ENCODE measurements at regions not wholly inside any gene's neighbourhood (a gene's known extent, or its start where the extent isn't known, plus 50 kb on each side); places are given as distances from the start of the nearest gene placed in this dataset.

DNA sequence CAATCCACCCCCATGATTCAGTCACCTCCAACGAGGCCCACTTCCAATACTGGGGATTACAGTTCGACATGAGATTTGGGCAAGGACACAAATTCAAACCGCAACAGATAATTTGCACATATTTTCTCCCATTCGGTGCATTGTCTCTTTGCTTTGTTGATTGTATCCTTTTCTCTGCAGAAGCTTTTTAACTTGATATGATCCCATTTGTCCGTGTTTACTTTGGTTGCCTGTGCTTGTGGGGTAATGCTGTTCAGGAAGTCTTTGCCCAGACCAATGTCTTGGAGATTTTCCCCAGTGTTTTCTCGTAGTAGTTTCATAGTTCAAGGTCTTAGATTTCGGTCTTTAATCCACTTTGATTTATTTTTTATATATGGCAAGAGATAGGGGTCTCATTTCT lies 330.8 kb upstream of the SPRY2 start:
- no peak overlapping the region for H3K4me2 ChIP-seq (ENCODE audit: low read length)
- H3K27ac ChIP-seq (ENCODE audit: low read depth, low read length, poor library complexity, severe bottlenecking), result no peak overlapping the region
- no peaks in the 10 kb centered on the region for H3K36me3 ChIP-seq (ENCODE audit: insufficient read depth, low read length)
- H3K4me3 ChIP-seq (ENCODE audit: low read depth, low read length, poor library complexity, severe bottlenecking), result no peak overlapping the region
- no peak for DNase-seq (ENCODE audit: low spot score)
- H3K9me2 ChIP-seq (ENCODE audit: insufficient read depth, low read length), result no peaks in the 10 kb centered on the region
- intact Hi-C loops (cut with micrococcal nuclease; ENCODE audit: unreplicated experiment), result no loop called here
- CTCF ChIA-PET (ENCODE audit: unreplicated experiment), result no interaction called here
- H4K20me1 ChIP-seq (ENCODE audit: insufficient read depth, low read length), result no peaks in the 10 kb centered on the region
- TF ChIP-seq, protein P1, sequence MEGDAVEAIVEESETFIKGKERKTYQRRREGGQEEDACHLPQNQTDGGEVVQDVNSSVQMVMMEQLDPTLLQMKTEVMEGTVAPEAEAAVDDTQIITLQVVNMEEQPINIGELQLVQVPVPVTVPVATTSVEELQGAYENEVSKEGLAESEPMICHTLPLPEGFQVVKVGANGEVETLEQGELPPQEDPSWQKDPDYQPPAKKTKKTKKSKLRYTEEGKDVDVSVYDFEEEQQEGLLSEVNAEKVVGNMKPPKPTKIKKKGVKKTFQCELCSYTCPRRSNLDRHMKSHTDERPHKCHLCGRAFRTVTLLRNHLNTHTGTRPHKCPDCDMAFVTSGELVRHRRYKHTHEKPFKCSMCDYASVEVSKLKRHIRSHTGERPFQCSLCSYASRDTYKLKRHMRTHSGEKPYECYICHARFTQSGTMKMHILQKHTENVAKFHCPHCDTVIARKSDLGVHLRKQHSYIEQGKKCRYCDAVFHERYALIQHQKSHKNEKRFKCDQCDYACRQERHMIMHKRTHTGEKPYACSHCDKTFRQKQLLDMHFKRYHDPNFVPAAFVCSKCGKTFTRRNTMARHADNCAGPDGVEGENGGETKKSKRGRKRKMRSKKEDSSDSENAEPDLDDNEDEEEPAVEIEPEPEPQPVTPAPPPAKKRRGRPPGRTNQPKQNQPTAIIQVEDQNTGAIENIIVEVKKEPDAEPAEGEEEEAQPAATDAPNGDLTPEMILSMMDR (conservative IDR thresholded peaks at IDR 0.05; ENCODE audit: low read length), result no peak
- TF ChIP-seq EZH2phosphoT487 (IDR thresholded peaks at IDR 0.05; ENCODE audit: borderline replicate concordance, low read depth, low read length), result no peak
- no peaks in the 10 kb centered on the region for H3K4me1 ChIP-seq (ENCODE audit: insufficient read depth, low read length, poor library complexity, severe bottlenecking)
- BruUV-seq (replicated peaks), result no TSS peak
- no peak overlapping the region for H2AFZ ChIP-seq (ENCODE audit: low read length)
- H3K9me3 ChIP-seq (ENCODE audit: low read length), result no peaks in the 10 kb centered on the region
- no peaks in the 10 kb centered on the region for H3K79me2 ChIP-seq (ENCODE audit: insufficient read depth, low read depth, low read length)
- POLR2A ChIA-PET, result no interaction called here

DNA sequence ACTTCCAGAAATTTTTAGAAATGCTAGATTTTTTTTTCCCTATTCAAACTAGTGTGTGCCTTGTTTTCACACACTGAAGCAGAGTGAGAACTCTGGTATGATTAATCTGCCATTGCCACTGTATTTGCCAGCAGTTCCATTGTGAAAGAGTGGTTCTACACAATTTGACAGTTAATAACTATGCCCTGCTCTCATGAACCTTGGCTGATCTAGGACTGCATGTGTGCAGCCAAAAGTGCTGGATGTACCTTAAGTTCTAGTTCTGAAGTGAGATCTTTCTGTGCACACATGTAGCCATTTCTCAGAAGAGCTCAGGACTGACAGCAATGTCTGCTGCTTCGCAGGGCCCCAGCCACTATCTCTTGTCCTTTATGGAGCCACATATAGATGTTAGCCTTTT lies 328.2 kb upstream of the SPRY2 start:
- DNase-seq (ENCODE audit: low spot score), result no peak
- Histone ChIP-seq H3K36me3 (ENCODE audit: insufficient read depth, low read length) (no peaks in the 10 kb centered on the region), H3K27ac (ENCODE audit: low read depth, low read length, poor library complexity, severe bottlenecking) (no peak overlapping the region), H3K9me3 (ENCODE audit: low read length) (no peaks in the 10 kb centered on the region), H3K9me2 (ENCODE audit: insufficient read depth, low read length) (no peaks in the 10 kb centered on the region), H2AFZ (ENCODE audit: low read length) (no peak overlapping the region), H4K20me1 (ENCODE audit: insufficient read depth, low read length) (no peaks in the 10 kb centered on the region), H3K4me2 (ENCODE audit: low read length) (no peak overlapping the region), H3K4me1 (ENCODE audit: insufficient read depth, low read length, poor library complexity, severe bottlenecking) (no peaks in the 10 kb centered on the region), H3K79me2 (ENCODE audit: insufficient read depth, low read depth, low read length) (no peaks in the 10 kb centered on the region), H3K4me3 (ENCODE audit: low read depth, low read length, poor library complexity, severe bottlenecking) (no peak overlapping the region)
- BruUV-seq (replicated peaks), result no TSS peak
- intact Hi-C loops (cut with micrococcal nuclease; ENCODE audit: unreplicated experiment), result no loop called here
- CTCF ChIA-PET (ENCODE audit: unreplicated experiment), result no interaction called here
- TF ChIP-seq EZH2phosphoT487 (IDR thresholded peaks at IDR 0.05; ENCODE audit: borderline replicate concordance, low read depth, low read length), result no peak
- TF ChIP-seq, protein P1 (conservative IDR thresholded peaks at IDR 0.05; ENCODE audit: low read length), result no peak
- POLR2A ChIA-PET, result no interaction called here

DNA sequence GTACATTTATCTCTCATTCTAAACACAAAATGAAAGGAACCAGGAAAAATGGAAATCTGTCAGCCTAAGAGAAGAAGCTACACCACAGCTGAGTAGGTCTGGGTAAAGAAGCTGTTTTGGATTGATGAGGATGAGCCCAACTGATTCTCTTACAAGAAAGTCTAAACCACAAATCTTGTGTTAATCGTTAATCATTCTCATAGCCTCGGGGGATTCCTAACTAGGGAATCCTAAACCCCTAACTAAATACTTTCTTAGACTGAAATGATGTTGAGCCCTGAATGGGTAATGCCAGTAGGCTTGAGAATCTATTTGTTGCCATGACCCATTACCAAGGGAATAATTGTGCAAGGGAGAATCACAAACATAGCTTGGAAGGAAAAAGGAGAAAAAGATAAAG lies 327.5 kb upstream of the SPRY2 start:
- H3K4me2 ChIP-seq (ENCODE audit: low read length), result no peak overlapping the region
- no peaks in the 10 kb centered on the region for H3K9me2 ChIP-seq (ENCODE audit: insufficient read depth, low read length)
- DNase-seq (ENCODE audit: low spot score), result no peak
- H4K20me1 ChIP-seq (ENCODE audit: insufficient read depth, low read length), result no peaks in the 10 kb centered on the region
- no peak overlapping the region for H3K27ac ChIP-seq (ENCODE audit: low read depth, low read length, poor library complexity, severe bottlenecking)
- intact Hi-C loops (cut with micrococcal nuclease; ENCODE audit: unreplicated experiment), result no loop called here
- no peak overlapping the region for H3K4me3 ChIP-seq (ENCODE audit: low read depth, low read length, poor library complexity, severe bottlenecking)
- no peak overlapping the region for H2AFZ ChIP-seq (ENCODE audit: low read length)
- H3K4me1 ChIP-seq (ENCODE audit: insufficient read depth, low read length, poor library complexity, severe bottlenecking), result no peaks in the 10 kb centered on the region
- no TSS peak for BruUV-seq (replicated peaks)
- H3K36me3 ChIP-seq (ENCODE audit: insufficient read depth, low read length), result no peaks in the 10 kb centered on the region
- POLR2A ChIA-PET, result interaction anchor here (0.6 kb wide), 1 partner anchor 559 kb away, joined by 3 read pairs; no protein-coding TSS in a partner anchor
- H3K9me3 ChIP-seq (ENCODE audit: low read length), result no peaks in the 10 kb centered on the region
- no peaks in the 10 kb centered on the region for H3K79me2 ChIP-seq (ENCODE audit: insufficient read depth, low read depth, low read length)
- CTCF ChIA-PET (ENCODE audit: unreplicated experiment), result no interaction called here
- no peak for TF ChIP-seq EZH2phosphoT487 (IDR thresholded peaks at IDR 0.05; ENCODE audit: borderline replicate concordance, low read depth, low read length)
- TF ChIP-seq, protein P1 (conservative IDR thresholded peaks at IDR 0.05; ENCODE audit: low read length), result no peak
